ENCODE measurements at regions not wholly inside any gene's neighbourhood (a gene's known extent, or its start where the extent isn't known, plus 50 kb on each side); places are given as distances from the start of the nearest gene placed in this dataset.

GRCh38 chr14:71647086-71647784 is 285.0 kb upstream of the RGS6 start:
- no peak for TF ChIP-seq CTCF (IDR thresholded peaks at IDR 0.05; ENCODE audit: control insufficient read depth, insufficient read depth, low read depth, low read length, missing control alignments)
- no peak for DNase-seq (ENCODE audit: low read depth)
- no peak overlapping the region for H3K4me3 ChIP-seq (ENCODE audit: control insufficient read depth, low read depth, low read length)

- no peak for TF ChIP-seq CTCF (IDR thresholded peaks at IDR 0.05; ENCODE audit: control insufficient read depth, insufficient read depth, low read depth, low read length, missing control alignments)
- no peak for DNase-seq (ENCODE audit: low read depth)
- H3K4me3 ChIP-seq (ENCODE audit: control insufficient read depth, low read depth, low read length) = no peak overlapping the region
These were observed 283.5 kb upstream of the RGS6 start for GRCh38 chr14:71648725-71649124.

GRCh38 chr14:71650187-71650755 is 282.0 kb upstream of the RGS6 start:
- no peak overlapping the region for H3K4me3 ChIP-seq (ENCODE audit: control insufficient read depth, low read depth, low read length)
- TF ChIP-seq CTCF (IDR thresholded peaks at IDR 0.05; ENCODE audit: control insufficient read depth, insufficient read depth, low read depth, low read length, missing control alignments) = no peak
- DNase-seq (ENCODE audit: low read depth) = no peak

GRCh38 chr14:71651228-71651627 is 281.0 kb upstream of the RGS6 start:
- TF ChIP-seq CTCF (IDR thresholded peaks at IDR 0.05; ENCODE audit: control insufficient read depth, insufficient read depth, low read depth, low read length, missing control alignments) = no peak
- no peak overlapping the region for H3K4me3 ChIP-seq (ENCODE audit: control insufficient read depth, low read depth, low read length)
- peak; percentile 91 for DNase-seq (ENCODE audit: low read depth)

GRCh38 chr14:71652368-71652767 is 279.9 kb upstream of the RGS6 start:
- no peak for DNase-seq (ENCODE audit: low read depth)
- TF ChIP-seq CTCF (IDR thresholded peaks at IDR 0.05; ENCODE audit: control insufficient read depth, insufficient read depth, low read depth, low read length, missing control alignments) = no peak
- no peak overlapping the region for H3K4me3 ChIP-seq (ENCODE audit: control insufficient read depth, low read depth, low read length)

GRCh38 chr14:71654810-71655209 is 277.4 kb upstream of the RGS6 start:
- no peak for TF ChIP-seq CTCF (IDR thresholded peaks at IDR 0.05; ENCODE audit: control insufficient read depth, insufficient read depth, low read depth, low read length, missing control alignments)

More at GRCh38 chr14:71654810-71655209, 277.4 kb upstream of the RGS6 start:
- no peak overlapping the region for H3K4me3 ChIP-seq (ENCODE audit: control insufficient read depth, low read depth, low read length)
- no peak for DNase-seq (ENCODE audit: low read depth)

Data from AG09309 (cell line).